Upper lobe of right lung (tissue), 1 donor: ENCODE measurements at regions not wholly inside any gene's neighbourhood (a gene's known extent, or its start where the extent isn't known, plus 50 kb on each side); places are given as distances from the start of the nearest gene placed in this dataset.
"Not testable (repeated sequence)": the region's sequence is repeated elsewhere in the genome, so short reads cannot be mapped to it uniquely, and the experiment has no call there.

Experiments used
- ATAC-seq: fragments of 200-7000 bp; cut with Tn5 transposase; one replicate; pipeline ENCODE4 v1.9.1; 2020; ENCODE audit warnings: mild to moderate bottlenecking, moderate library complexity
- DNase-seq: peaks from one replicate; pipeline ENCODE4 v3.0.0-alpha.2; 2020
- H3K27ac ChIP-seq: fragments of 200-600 bp; one replicate; pipeline ENCODE4 v1.8.0; 2022
- H3K27me3 ChIP-seq: fragments of 200-600 bp; one replicate; pipeline ENCODE4 v1.8.0; 2022; ENCODE audit warnings: mild to moderate bottlenecking
- H3K36me3 ChIP-seq: fragments of 200-600 bp; one replicate; pipeline ENCODE4 v1.8.0; 2022
- H3K4me1 ChIP-seq: fragments of 200-600 bp; one replicate; pipeline ENCODE4 v1.8.0; 2022
- H3K4me3 ChIP-seq: fragments of 200-600 bp; one replicate; pipeline ENCODE4 v1.8.0; 2022; ENCODE audit warnings: mild to moderate bottlenecking
- H3K9me3 ChIP-seq: fragments of 200-600 bp; one replicate; pipeline ENCODE4 v1.8.0; 2022
- intact Hi-C: fragments of 100-400 bp; cut with DNase I; formaldehyde crosslinking; loops from one replicate; pipeline ENCODE4 v1.11.0; 2022
- TF ChIP-seq, protein P1 (sequence below): fragments of 200-600 bp; IDR thresholded peaks from one replicate; pipeline ENCODE4 v1.8.0; 2022; ENCODE audit warnings: antibody characterized with exemption
- donor health status: DM: no; HTN: yes; CAD: no; lungs with severe emphysema.

- Histone ChIP-seq H3K4me1 (no peaks in the 10 kb centered on the region), H3K27ac (no peak overlapping the region), H3K9me3 (no peaks in the 10 kb centered on the region), H3K36me3 (no peaks in the 10 kb centered on the region), H3K27me3 (no peaks in the 10 kb centered on the region), H3K4me3 (no peak overlapping the region)
- ATAC-seq (no peak), DNase-seq (no peak)
- intact Hi-C loops = no loop called here
- TF ChIP-seq, protein P1, sequence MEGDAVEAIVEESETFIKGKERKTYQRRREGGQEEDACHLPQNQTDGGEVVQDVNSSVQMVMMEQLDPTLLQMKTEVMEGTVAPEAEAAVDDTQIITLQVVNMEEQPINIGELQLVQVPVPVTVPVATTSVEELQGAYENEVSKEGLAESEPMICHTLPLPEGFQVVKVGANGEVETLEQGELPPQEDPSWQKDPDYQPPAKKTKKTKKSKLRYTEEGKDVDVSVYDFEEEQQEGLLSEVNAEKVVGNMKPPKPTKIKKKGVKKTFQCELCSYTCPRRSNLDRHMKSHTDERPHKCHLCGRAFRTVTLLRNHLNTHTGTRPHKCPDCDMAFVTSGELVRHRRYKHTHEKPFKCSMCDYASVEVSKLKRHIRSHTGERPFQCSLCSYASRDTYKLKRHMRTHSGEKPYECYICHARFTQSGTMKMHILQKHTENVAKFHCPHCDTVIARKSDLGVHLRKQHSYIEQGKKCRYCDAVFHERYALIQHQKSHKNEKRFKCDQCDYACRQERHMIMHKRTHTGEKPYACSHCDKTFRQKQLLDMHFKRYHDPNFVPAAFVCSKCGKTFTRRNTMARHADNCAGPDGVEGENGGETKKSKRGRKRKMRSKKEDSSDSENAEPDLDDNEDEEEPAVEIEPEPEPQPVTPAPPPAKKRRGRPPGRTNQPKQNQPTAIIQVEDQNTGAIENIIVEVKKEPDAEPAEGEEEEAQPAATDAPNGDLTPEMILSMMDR = no peak
Observed at GRCh38 chr1:90823686-90824085, 106.6 kb upstream of the BARHL2 start.

DNA sequence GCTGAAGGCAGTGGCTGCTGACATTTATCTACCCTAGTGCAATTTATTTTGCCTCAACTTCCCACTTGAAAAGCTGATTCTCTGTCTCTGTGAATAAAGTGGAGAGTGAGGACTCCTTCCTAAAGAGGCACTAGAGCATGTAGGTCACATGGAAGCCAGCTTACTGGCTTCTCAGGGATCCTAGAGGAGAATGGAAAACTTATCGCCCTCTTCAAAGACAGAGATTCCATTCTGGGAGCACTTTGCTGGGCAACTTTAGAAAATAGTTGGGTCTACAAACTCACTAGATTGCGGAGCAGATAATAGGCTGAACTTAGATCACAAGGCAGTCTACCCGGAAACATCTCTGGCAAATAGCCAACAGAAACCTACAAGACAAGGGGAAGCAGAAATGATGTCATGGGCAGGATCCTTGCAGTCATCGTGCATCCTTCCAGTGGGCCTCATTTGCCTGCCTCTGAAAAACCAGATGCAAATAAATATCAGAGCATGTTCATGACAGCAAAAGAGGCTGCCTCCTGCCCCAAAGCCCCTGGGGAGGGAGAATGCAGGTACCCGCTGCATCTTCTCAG lies 104.8 kb upstream of the BARHL2 start:
- Histone ChIP-seq H3K27ac (no peak overlapping the region), H3K4me1 (no peaks in the 10 kb centered on the region), H3K4me3 (no peak overlapping the region), H3K36me3 (no peaks in the 10 kb centered on the region), H3K27me3 (no peaks in the 10 kb centered on the region), H3K9me3 (no peaks in the 10 kb centered on the region)
- TF ChIP-seq, protein P1 = no peak
- intact Hi-C loops = no loop called here
- no peak for ATAC-seq
- DNase-seq = no peak

DNA sequence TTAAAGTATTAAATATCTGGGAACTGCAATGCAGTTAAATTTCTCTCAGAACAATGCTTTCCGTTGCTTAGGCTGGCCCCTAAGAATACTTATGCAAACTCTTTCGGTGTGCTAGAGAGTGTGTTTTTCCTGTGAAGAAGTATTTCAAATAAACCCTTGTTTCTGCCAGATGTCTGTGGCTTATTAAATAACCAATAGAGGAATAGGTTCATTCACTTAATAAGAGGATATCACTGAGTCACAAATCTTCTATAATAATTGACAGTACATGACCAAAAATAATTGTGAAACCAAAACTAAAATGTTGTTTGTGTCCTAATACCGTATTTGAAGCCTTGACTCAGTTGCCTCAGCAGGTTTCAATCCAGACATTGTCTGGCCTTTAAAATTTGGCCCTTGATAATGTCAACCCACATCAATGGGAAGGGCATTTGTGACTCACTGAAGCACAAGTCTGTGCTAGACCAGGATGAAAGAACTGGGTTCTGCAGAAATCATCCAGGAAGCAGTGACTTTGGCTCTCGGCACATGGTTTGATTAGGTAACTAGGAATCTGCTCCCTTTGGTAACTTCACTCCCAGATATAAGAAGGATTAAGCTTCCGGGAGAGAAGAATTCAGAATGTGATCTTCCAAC lies 104.2 kb upstream of the BARHL2 start:
- Histone ChIP-seq H3K4me3 (no peak overlapping the region), H3K4me1 (no peaks in the 10 kb centered on the region), H3K9me3 (no peaks in the 10 kb centered on the region), H3K27ac (no peak overlapping the region), H3K27me3 (no peaks in the 10 kb centered on the region), H3K36me3 (no peaks in the 10 kb centered on the region)
- intact Hi-C loops = no loop called here
- DNase-seq (no peak), ATAC-seq (no peak)
- TF ChIP-seq, protein P1 = no peak

GRCh38 chr1:90820745-90821144 lies 103.6 kb upstream of the BARHL2 start:
- Histone ChIP-seq H3K4me3 (no peak overlapping the region), H3K27ac (no peak overlapping the region), H3K27me3 (no peaks in the 10 kb centered on the region), H3K36me3 (no peaks in the 10 kb centered on the region), H3K9me3 (no peaks in the 10 kb centered on the region), H3K4me1 (no peaks in the 10 kb centered on the region)
- intact Hi-C loops = no loop called here
- no peak for ATAC-seq
- DNase-seq = no peak
- TF ChIP-seq, protein P1 = no peak

DNA sequence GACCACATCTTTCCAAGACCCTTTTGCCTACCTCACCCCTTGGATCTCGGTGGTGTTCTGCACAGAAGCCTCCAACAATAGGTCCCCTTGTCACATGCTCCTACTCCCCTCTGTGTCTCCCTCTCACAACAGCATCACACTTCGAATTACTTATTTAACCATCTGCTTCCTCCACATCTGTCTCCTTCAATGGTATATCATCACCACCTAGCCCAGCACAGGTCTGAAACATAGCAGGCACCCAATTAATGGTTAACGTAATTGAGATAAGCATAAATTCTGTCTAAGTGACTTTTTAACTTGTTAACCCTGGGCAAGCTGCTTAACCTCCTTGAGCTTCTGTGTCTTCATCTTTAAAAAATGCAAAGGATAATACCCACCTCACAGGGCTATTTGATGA lies 100.3 kb upstream of the BARHL2 start:
- Histone ChIP-seq H3K27ac (no peak overlapping the region), H3K36me3 (no peaks in the 10 kb centered on the region), H3K4me3 (no peak overlapping the region), H3K9me3 (no peaks in the 10 kb centered on the region), H3K4me1 (no peaks in the 10 kb centered on the region), H3K27me3 (no peaks in the 10 kb centered on the region)
- no peak for DNase-seq
- intact Hi-C loops = no loop called here
- TF ChIP-seq, protein P1 = no peak
- no peak for ATAC-seq

DNA sequence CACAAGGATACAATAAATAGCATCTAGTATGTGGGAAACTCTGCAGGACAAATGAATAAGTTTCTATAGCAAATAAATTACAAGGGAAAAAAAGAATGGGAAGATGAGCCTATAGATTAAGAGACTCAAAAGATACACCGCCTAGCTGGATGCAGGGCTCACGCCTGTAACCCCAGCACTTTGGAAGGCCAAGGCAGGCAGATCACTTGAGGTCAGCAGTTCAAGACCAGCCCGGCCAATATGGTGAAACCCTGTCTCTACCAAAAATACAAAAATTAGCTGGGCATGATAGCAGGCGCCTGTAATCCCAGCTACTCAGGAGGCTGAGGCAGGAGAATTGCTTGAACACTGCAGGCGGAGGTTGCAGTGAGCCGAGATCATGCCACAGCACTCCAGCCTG lies 95.1 kb upstream of the BARHL2 start:
- H3K27me3 ChIP-seq, H3K36me3 ChIP-seq, intact Hi-C loops, H3K27ac ChIP-seq, ATAC-seq, DNase-seq, H3K4me1 ChIP-seq, H3K9me3 ChIP-seq, H3K4me3 ChIP-seq: not testable (repeated sequence)

DNA sequence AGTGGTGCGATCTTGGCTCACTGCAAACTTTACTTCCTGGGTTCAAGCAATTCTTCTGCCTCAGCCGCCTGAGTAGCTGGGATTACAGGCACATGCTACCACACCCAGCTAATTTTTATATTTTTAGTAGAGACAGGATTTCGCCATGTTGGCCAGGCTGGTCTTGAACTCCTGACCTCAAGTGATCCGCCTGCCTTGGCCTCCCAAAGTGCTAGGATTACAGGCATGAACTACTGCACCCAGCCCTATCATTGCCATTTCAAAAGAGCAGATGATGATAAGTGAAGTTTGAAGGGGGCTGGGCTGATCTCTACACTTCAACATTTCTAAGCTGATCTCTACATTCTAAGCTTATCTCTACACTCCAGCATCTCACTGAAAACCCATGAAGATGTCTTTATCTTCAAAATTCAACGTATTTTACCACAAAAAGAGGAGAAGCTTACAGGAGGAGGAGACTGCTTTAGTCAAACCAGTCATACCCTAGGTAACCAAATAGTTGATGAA lies 94.4 kb upstream of the BARHL2 start:
- H3K27ac ChIP-seq, DNase-seq, ATAC-seq, H3K4me1 ChIP-seq, H3K4me3 ChIP-seq, H3K9me3 ChIP-seq, intact Hi-C loops, H3K36me3 ChIP-seq, H3K27me3 ChIP-seq: not testable (repeated sequence)
